Natural killer cell (primary cell): ENCODE measurements at regions not wholly inside any gene's neighbourhood (a gene's known extent, or its start where the extent isn't known, plus 50 kb on each side); places are given as distances from the start of the nearest gene placed in this dataset.
A peak's percentile ranks its signal among the peaks of the same experiment; 100 is the strongest.

ENCODE experiments used
- ATAC-seq, 3 donors: fragments of 150-1000 bp in 2 of 3; fragments of 200-7000 bp in 1 of 3; cut with Tn5 transposase; 1 replicate in 1 of 3; 2 replicates in 2 of 3; pipeline ENCODE4 v1.10.0; 2021; ENCODE audit warnings: mild to moderate bottlenecking in 2 of 3, moderate library complexity in 2 of 3
- DNase-seq, 2 donors: peaks; one replicate each; pipeline versions ENCODE4 v3.0.0 to v3.0.0-alpha.2; 2013 to 2021; ENCODE audit warnings: mixed read lengths in 1 of 2
- H3K27ac ChIP-seq: one replicate; pipeline ENCODE4 v1.5.1; 2013; ENCODE audit warnings: mild to moderate bottlenecking, low read length
- H3K27me3 ChIP-seq: one replicate; pipeline ENCODE4 v1.6.1; 2013; ENCODE audit warnings: low read length; ENCODE audit not compliant: control insufficient read depth, insufficient read depth
- H3K36me3 ChIP-seq: one replicate; pipeline ENCODE4 v1.6.1; 2013; ENCODE audit warnings: low read length; ENCODE audit not compliant: control insufficient read depth, insufficient read depth
- H3K4me1 ChIP-seq: one replicate; pipeline ENCODE4 v1.6.1; 2013; ENCODE audit warnings: low read length; ENCODE audit not compliant: control insufficient read depth, insufficient read depth
- H3K4me3 ChIP-seq: one replicate; pipeline ENCODE4 v1.5.1; 2013; ENCODE audit warnings: low read length
- H3K9me3 ChIP-seq: one replicate; pipeline ENCODE4 v1.6.1; 2013; ENCODE audit warnings: low read length; ENCODE audit not compliant: control insufficient read depth, insufficient read depth
- H3K27ac Mint-ChIP-seq, 2 donors: one replicate each; pipeline ENCODE4 v1.8.0; 2022; ENCODE audit warnings: mild to moderate bottlenecking in 2 of 2, mixed read lengths in 2 of 2, moderate library complexity in 1 of 2
- H3K27me3 Mint-ChIP-seq, 2 donors: one replicate each; pipeline ENCODE4 v1.8.0; 2022; ENCODE audit warnings: low read depth in 2 of 2, mixed read lengths in 2 of 2
- H3K36me3 Mint-ChIP-seq: one replicate; pipeline ENCODE4 v1.8.0; 2022; ENCODE audit warnings: mixed read lengths
- H3K4me1 Mint-ChIP-seq, 2 donors: one replicate each; pipeline ENCODE4 v1.8.0; 2022; ENCODE audit warnings: mixed read lengths in 2 of 2
- H3K4me3 Mint-ChIP-seq: one replicate; pipeline ENCODE4 v1.8.0; 2022; ENCODE audit warnings: mild to moderate bottlenecking, moderate library complexity, mixed read lengths
- H3K9me3 Mint-ChIP-seq, 2 donors: one replicate each; pipeline ENCODE4 v1.8.0; 2022; ENCODE audit warnings: mixed read lengths in 2 of 2
- WGBS: methylation state at CpG from one replicate; pipeline ENCODE4 v1.1.7; 2013; ENCODE audit warnings: missing lambda C conversion rate; ENCODE audit not compliant: insufficient coverage; 5-methylcytosine and 5-hydroxymethylcytosine counted together
- intact Hi-C: fragments of 100-400 bp; cut with micrococcal nuclease; formaldehyde crosslinking; loops from one replicate; pipeline ENCODE4 v1.14.2; 2022
- TF ChIP-seq, protein P1 (sequence below): fragments of 200-600 bp; IDR thresholded peaks from one replicate; pipeline ENCODE4 v1.8.0; 2022; ENCODE audit warnings: antibody characterized with exemption

- no peak overlapping the region for H3K4me3 Mint-ChIP-seq
- Histone ChIP-seq H3K36me3 (no peaks in the 10 kb centered on the region), H3K9me3 (peaks cover 3% of the 10 kb centered on the region), H3K4me3 (no peak overlapping the region), H3K4me1 (no peaks in the 10 kb centered on the region), H3K27me3 (no peaks in the 10 kb centered on the region), H3K27ac (no peak overlapping the region)
- intact Hi-C loops, result no loop called here
- peaks cover 0 to under 1% of the 10 kb centered on the region in 2 donors for H3K4me1 Mint-ChIP-seq
- H3K27ac Mint-ChIP-seq, result no peak overlapping the region
- TF ChIP-seq, protein P1, sequence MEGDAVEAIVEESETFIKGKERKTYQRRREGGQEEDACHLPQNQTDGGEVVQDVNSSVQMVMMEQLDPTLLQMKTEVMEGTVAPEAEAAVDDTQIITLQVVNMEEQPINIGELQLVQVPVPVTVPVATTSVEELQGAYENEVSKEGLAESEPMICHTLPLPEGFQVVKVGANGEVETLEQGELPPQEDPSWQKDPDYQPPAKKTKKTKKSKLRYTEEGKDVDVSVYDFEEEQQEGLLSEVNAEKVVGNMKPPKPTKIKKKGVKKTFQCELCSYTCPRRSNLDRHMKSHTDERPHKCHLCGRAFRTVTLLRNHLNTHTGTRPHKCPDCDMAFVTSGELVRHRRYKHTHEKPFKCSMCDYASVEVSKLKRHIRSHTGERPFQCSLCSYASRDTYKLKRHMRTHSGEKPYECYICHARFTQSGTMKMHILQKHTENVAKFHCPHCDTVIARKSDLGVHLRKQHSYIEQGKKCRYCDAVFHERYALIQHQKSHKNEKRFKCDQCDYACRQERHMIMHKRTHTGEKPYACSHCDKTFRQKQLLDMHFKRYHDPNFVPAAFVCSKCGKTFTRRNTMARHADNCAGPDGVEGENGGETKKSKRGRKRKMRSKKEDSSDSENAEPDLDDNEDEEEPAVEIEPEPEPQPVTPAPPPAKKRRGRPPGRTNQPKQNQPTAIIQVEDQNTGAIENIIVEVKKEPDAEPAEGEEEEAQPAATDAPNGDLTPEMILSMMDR, result no peak
- no peak for DNase-seq
- H3K36me3 Mint-ChIP-seq, result no peaks in the 10 kb centered on the region
- WGBS, result 90% methylated on average over 10 of the region's 11 CpGs
- no peak for ATAC-seq
- no peaks in the 10 kb centered on the region for H3K9me3 Mint-ChIP-seq
- no peaks in the 10 kb centered on the region for H3K27me3 Mint-ChIP-seq
Measured at GRCh38 chr5:34576891-34577666, 79.0 kb upstream of the RAI14 start.

GRCh38 chr5:34578962-34579361 is 77.2 kb upstream of the RAI14 start:
- WGBS, result 100% methylated on average over 1 of the region's 1 CpG
- no peaks in the 10 kb centered on the region for H3K36me3 Mint-ChIP-seq
- TF ChIP-seq, protein P1, result no peak
- peaks cover 3% of the 10 kb centered on the region for H3K9me3 ChIP-seq
- no peak overlapping the region for H3K4me3 ChIP-seq
- no peaks in the 10 kb centered on the region for H3K9me3 Mint-ChIP-seq
- H3K27ac Mint-ChIP-seq, result no peak overlapping the region
- H3K27ac ChIP-seq, result no peak overlapping the region
- no peaks in the 10 kb centered on the region for H3K4me1 ChIP-seq
- H3K4me1 Mint-ChIP-seq, result peaks cover 10 to 17% of the 10 kb centered on the region in 2 donors
- intact Hi-C loops, result no loop called here
- ATAC-seq, result no peak
- no peaks in the 10 kb centered on the region for H3K27me3 ChIP-seq
- H3K27me3 Mint-ChIP-seq, result no peaks in the 10 kb centered on the region
- no peak overlapping the region for H3K4me3 Mint-ChIP-seq
- no peaks in the 10 kb centered on the region for H3K36me3 ChIP-seq
- no peak for DNase-seq

- Histone ChIP-seq H3K4me1 (no peaks in the 10 kb centered on the region), H3K36me3 (no peaks in the 10 kb centered on the region), H3K4me3 (no peak overlapping the region), H3K27me3 (no peaks in the 10 kb centered on the region), H3K27ac (no peak overlapping the region), H3K9me3 (peaks cover 3% of the 10 kb centered on the region)
- Mint-ChIP-seq H3K4me1 (peaks cover 16 to 25% of the 10 kb centered on the region in 2 donors), H3K27me3 (no peaks in the 10 kb centered on the region), H3K9me3 (no peaks in the 10 kb centered on the region), H3K36me3 (no peaks in the 10 kb centered on the region), H3K4me3 (no peak overlapping the region), H3K27ac (no peak overlapping the region)
- TF ChIP-seq, protein P1, result no peak
- intact Hi-C loops, result no loop called here
- DNase-seq (no peak), ATAC-seq (no peak)
- 88% methylated on average over 7 of the region's 7 CpGs for WGBS
Measured at GRCh38 chr5:34580983-34581382, 75.1 kb upstream of the RAI14 start.

- TF ChIP-seq, protein P1, result no peak
- no peak overlapping the region for H3K4me3 Mint-ChIP-seq
- Histone ChIP-seq H3K4me3 (no peak overlapping the region), H3K27me3 (no peaks in the 10 kb centered on the region), H3K4me1 (no peaks in the 10 kb centered on the region), H3K36me3 (no peaks in the 10 kb centered on the region), H3K27ac (no peak overlapping the region), H3K9me3 (peaks cover 3% of the 10 kb centered on the region)
- ATAC-seq (no peak), DNase-seq (no peak)
- intact Hi-C loops, result no loop called here
- WGBS, result 89% methylated on average over 3 of the region's 3 CpGs
- H3K27me3 Mint-ChIP-seq, result peaks cover 0 to 3% of the 10 kb centered on the region in 2 donors
- H3K9me3 Mint-ChIP-seq, result no peaks in the 10 kb centered on the region
- no peaks in the 10 kb centered on the region for H3K36me3 Mint-ChIP-seq
- peak overlapping the region; percentile 22 to 78 for H3K27ac Mint-ChIP-seq
- peaks cover 16 to 25% of the 10 kb centered on the region in 2 donors for H3K4me1 Mint-ChIP-seq
Measured at GRCh38 chr5:34582371-34582770, 73.8 kb upstream of the RAI14 start.
